ENCODE measurements at regions not wholly inside any gene's neighbourhood (a gene's known extent, or its start where the extent isn't known, plus 50 kb on each side); places are given as distances from the start of the nearest gene placed in this dataset.

- no peak for DNase-seq
These were observed 427.9 kb downstream of the TXNL1 start for GRCh38 chr18:56210520-56210919.

DNA sequence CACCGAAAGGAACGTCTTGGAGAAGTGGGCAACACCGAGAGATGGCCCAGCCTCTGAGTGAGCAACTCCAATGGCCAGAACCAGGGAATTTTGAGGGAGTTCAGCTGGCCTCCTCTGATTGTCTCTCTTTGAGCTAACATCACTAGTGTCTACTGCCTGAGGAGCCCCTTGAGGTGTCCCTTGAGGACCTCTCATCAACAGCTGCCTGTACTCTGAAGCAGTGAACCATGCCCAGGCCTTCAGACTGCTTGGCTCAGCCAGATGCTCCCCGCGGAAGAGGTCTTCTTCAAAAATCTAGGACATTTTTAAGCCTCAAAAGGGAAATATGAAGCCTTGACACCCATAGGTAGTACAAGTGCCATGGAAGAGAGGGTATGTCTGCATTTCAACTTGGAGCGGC lies 430.4 kb downstream of the TXNL1 start:
- DNase-seq, result no peak

DNA sequence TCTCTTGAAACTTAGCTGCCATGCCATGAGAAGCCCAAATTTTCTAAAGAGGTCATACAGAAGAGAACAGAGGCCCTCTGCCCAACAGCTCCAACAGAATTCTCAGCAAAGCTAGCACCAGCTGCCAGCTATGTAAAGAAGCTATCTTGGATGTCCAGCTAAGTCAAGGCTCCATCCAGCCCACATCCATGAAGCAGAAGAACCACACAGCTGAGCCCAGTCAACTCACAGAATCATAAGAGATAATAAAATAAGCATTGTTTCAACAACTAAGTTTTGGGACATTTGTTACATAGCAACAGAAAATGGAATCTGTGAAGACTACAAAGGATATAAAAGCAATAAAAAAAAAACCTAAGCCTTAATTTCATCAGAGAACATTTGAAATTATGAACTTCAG lies 434.3 kb downstream of the TXNL1 start:
- no peak for DNase-seq

GRCh38 chr18:56202678-56203077 lies 435.7 kb downstream of the TXNL1 start:
- no peak for DNase-seq

DNA sequence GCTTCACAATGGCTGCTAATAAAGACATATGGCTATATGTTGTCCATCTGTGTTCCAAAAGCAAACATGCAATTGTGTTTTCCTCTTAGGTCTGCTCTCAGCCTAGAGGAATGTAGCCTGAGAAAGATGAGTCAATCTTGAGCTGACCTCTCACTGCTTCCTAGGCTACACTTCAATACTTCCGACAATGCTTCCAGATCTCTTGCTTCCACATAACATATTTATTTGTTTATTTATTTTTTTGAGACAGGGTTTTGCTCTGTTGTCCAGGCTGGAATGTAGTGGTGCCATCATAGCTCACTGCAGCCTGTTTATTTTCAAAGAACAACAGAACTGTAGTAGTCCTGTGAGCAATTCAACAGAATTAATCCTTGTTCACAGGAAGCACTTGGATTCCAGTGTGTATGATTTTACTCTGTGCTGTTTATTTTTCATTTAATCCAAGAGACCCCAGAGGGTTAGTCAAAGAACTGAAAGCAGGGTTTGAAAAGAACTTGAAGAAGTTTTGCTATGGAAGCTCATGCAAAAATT lies 437.9 kb downstream of the TXNL1 start:
- no peak for DNase-seq

DNA sequence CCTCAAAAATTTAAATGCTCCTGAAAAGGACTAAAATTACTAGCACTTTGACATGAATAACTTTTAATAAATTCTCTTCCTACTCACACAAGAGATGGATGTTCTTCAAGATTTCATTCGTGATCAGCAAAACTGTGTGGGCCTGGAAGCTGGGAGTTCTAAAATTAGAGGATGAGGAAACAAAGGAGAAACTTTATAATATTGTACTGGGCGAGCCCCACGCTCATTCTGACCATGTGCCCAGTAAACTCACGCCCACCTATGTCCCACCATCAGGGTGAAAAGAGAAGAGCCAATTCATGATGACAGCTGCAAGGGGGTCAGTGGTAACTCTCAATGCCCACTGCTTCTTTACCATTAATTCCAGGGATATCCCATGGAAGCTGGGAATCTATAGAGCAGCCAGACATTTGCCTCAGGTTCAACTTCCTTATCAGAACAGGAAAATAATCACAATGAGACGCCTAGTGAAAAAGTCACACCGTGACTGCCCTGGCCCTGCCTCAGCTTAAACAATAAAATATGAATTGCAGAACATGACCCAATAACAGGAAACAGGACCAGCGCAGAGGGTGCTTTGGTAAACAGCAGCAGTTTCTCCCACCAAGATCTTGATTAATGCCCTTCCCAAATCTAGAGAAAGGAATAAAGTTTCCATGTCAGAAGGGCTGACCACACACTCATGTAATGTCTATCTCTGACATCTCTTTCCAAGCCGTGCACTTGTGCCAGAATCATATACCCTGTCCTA lies 438.6 kb downstream of the TXNL1 start:
- DNase-seq, result no peak

DNA sequence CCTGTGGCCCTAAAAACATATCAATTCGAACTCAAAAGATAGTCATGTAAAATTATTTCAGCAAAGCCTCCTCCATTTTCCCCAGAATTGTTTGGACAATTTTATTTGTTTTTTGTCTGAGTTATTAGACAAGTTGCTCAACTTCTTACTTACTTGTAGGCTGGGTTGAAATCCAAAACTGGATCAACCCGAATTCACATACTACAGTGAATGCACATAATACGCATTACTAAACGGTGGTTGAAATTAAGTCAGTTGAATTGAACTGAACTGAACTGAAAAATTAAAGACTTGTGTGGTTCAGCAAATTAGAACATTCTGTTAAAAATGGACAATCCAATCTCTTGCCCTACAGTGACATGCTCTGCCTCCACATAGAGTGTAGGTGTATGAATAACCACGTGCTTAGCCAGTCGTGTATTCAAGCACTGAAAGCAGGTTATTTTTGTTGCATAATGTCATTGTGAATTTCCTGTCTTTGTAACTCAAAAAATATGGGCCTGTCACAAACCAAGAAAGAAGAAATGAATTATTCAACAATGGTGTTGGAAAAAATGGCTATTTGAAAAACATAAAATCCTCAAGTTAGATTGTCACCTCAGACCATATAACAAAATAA lies 441.0 kb downstream of the TXNL1 start:
- no peak for DNase-seq

DNA sequence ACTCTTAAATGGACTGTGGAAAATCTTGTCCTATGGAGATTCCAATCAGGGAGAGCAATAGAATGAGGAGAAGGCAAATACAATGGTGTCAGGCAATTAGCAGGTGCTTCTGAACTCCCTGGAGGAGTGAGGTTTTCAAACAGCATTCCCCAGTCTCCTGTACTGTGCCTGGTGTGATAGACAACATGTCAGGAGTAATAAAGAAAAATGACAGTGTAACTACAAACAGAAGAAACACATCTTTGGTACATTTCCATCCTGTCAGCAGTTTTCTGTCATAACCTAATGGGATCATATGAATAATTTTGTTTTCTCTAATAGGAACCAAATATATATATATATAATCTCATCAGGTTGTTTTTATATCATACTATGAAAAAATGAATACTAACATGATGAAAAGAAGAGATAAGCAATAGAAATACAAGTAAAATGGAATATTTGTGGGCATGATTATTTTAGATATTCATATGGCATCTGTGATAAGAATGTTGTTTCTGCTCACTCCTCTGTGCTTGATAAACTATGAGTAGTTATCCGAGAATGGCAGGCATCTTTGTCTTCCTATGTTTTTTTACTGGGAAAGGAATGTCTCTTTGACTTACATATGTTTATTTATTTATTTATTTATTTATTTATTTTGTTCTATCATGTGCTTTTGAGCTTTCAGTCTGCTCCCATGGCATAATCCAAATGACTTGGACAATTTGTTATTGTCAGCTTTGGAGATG lies 441.7 kb downstream of the TXNL1 start:
- DNase-seq, result no peak

DNA sequence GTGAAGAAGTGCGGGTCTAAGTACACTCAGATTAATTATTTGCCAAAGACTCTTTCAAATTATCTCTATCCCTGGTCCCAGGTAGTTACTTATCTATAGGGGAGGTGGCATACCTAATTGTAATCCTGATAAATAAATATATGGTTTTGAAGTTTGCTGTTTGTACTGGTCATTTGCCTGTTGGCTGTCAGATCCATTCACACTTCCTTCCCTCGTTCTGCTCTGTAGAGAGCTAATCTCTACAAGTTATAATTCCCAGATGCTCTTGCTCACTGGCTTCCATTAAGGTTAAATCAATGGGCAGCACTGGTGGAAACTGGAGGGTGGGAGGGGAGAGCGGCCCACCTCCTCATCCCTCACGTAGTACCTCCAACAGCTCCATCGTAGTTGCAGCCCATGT lies 447.1 kb downstream of the TXNL1 start:
- DNase-seq, result no peak

DNA sequence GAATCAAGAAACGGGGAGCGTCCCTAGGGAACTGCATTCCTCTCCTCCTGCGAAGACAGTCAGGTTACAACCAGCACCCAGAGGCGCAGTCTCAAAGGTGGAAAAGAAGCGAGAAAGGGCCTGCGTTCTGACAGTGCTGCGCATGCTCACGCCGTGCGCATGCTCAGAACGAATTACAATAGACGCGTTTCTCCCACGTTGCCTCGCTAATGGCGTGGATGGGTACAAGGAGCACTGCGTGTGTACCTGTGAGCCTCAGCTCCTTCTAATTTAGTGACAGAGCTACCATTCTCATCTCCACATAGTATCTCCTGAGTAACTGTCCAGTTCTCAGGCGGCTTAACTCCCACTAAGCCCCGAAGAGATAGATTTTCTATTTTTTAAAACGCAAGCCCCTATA lies 448.8 kb downstream of the TXNL1 start:
- no peak for DNase-seq

DNA sequence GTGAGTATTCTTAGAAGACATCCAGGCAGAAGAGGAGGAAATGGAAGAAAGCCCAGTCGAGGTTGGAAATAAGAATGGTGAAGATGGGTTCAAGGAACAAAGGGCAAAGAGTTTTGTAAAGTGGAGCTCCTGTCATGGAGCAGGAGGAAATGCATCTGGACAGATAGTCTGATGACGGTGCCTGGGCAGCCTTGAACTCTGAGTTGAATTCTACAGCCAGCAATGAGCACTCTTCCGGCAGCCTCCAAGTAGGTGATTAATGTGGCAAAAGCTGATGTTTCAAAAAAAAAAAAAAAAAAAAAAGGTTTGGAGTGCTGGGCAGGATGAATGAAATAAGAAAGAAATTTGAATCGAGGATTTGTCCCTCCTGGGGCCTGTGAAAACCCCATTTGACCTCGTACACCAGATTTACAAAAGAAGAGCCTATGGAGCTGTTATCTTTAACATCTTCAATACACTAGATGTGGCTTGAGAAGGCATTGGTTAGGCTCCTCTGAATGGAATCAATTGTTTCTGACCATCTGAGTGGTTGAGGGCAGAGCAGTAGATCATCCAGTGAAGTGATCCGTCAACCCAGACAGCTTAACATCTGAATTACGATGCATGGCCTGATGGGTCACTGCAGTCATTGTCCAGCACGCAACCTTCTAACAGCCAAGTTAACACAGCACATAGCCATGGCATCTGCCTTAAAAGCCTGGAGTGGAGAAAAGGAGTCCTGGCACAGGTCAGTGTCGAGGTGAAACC lies 449.7 kb downstream of the TXNL1 start:
- DNase-seq, result no peak

DNA sequence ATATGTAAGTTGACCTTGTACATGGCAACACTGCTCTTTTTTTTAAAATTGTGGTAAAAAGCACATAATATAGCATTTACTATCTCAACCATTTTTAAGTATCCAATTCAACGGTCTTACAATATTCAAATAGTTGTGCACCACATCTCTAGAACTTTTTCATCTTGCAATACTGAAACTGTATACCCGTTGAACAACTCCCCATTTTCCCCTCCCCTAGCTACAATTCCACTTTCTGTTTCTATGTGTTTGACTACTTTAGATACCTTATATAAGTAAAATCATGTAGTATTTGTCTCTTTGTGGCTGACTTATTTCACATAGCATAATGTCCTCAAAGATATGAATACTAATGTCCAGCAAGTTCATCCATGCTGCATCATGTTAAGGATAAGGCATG lies 452.1 kb downstream of the TXNL1 start:
- no peak for DNase-seq

DNA sequence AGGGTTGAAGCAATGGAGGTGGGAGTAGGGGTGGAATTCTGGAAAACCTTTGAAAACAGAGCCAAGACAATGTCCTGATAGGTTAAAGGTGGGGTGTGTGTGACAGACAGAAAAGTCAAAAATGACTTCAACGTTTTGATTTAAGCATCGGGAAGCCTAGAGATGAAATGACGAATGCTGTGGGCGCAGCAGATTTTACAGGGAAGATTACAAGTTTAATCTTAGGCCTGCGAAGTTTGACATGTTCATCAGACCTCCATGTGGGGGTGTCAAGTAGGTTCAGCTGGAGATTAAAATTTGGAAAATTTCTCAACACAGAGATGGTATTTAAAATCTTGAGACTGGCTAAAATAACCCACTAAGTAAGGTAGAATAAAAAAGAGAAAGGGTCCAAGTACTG lies 453.3 kb downstream of the TXNL1 start:
- no peak for DNase-seq

DNA sequence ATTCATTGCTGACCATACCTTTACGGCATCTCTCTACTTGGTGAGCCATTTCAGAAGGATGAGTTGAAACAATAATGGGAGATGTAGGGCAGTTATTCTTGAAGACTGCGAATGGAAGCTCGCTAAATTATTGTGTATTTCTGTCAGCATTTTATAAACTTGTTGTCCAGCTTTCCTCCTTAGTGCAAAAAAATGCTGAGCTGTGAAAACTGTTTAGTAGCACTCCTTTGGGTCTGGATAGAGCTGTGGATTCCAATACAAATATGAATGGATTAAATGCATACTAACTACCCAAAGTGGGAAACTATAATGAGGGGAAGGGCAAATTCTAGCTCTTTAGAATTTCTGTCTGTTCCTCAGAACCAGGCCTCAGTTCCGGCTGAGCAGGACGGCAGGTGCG lies 461.6 kb downstream of the TXNL1 start:
- DNase-seq, result no peak

DNA sequence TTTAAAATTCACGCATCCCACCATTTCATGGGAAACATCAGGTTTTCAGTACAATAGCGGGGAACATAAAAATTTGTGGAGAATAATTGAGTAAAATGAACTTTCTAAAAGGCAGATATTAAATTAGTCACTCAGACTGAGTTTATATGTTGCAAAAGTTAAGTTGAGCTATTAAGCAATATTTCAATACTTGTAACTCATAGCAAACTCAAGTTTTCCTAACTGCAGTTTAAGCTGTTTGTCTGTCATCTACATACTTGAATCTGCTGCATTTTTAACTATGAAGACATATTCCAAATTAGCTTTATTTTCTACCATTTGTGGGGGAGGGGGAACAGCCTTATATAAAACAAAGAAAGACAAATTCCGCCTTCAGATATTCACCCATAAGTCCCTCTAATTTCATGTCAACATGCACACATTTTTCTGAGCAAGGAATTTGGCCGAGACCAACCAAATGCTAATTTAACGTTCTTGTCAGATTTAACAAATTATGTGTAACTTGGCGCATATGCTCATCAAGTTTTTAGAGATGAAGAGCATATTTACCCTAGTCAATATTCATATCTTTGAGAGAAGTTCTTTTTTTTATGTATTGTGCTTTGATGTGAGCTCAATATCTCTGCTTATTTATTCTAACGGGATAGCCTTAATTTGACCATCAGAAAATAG lies 462.9 kb downstream of the TXNL1 start:
- no peak for DNase-seq

DNA sequence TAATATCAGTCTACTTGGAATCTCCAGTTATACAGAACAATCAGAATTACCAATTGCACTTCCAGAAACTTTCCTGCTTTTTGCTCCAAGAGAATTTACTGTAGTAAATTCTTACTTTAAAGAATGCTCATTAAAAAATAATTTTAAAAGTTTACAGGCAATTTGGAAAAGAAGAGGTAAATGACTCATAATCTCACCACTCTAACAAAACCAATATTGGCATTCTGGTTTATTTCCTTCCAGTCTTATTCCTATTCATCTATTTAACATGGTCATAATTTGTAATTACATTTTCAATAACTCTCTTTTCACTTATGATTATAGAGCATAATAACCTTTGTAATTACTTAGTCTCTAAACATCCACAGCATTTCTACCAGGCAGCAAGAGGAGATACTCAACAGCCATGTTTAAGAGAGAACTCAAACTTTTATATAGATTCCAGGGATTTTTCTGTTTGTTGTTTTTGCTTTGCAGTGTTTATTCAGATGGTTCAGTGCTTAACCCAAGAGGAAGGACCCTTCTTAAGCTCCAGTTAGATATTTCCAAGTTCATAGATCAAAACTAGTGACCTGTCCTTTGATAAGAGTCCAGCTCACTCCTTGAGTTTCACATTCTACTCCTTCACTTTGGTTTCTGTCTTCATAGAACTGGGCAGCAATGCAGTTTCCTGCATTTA lies 464.7 kb downstream of the TXNL1 start:
- no peak for DNase-seq

DNA sequence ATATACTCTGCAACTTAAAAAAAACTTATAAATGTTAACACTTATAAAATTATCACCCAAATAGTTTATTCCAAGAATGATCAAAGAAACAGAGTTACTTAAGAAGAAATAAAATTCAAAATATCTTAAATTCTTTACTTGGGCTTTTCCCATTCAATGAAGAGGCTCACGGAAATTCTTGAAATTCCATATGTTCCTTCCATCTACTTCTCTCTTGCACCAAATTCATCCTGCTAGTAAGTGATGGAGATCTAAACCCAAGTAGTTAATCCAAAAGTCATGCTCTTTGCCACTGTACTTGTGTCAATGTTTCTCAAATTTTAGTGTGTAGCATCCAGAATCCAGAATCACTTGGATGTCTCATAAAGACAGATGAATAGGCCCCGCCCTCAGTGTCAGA lies 465.9 kb downstream of the TXNL1 start:
- DNase-seq, result no peak

DNA sequence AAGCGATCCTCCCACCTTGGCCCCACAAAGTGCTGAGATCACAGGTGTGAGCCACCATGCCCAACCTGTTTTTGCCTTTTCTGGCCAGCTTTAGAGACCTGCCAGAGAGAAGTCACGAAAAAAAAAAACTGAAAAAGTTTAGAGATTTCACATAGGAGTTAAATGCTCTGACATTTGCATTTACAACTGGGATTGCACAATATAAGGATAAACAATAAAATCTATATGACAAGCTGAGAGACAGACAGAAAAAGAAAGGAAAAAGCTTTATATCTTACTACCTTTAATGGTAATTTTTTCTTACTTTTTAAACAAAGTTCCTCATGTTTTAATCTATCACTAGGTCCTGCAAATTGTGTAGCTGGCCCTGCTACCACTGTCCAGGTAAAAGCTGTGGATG lies 466.5 kb downstream of the TXNL1 start:
- no peak for DNase-seq

DNA sequence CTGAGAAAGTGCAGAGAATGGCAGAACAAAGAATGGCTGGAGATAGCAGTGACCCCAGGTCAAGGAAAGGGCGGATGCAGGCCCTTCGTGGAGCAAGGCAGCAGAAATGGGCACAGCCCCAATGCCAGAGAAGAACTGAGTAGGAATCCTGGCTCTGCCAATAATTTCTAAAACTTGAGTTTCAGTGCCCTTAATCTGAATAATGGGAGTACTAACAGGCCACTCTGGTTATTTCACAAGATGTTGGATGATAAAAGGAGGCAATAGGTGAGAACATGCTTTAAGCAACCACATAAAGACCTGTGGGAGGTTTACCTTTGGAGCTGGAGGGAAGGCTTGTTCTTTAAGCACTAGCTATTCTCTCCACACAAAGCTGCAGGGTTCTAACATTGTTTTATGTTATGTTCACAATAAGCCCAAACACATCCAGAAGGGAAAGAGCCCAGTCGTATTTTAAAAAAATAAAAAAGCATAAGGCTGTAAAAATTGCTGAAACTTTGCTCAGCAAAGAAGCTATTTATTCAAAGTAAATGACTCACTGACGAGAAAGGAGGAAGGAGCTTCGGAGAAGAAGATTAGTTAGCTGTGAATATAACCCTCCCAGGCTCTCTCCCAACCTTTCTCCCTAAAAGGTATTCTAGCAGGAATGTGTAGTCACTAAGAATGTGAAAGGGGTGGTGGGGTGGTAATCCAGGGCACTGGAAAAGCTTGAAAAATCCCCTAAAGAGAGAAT lies 470.2 kb downstream of the TXNL1 start:
- no peak for DNase-seq

DNA sequence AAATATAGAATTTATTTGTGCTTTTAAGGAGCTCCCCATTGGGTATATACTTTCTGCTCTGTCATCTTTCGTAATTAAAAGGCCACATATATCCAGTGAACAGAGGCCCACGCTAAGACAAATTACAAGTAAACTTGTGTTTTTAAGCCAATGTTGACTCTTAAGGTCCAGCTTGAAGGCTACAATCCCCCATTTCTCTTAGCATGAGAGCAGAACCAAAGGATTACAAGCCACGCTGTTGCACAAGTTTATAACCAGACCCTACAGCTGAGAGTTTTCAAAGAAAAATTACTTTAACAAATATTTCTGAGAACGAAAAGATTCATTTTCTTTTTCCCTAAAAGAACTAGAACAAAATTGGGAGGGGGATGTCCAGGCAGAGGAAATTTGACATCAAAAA lies 471.0 kb downstream of the TXNL1 start:
- DNase-seq, result no peak

GRCh38 chr18:56166914-56167313 lies 471.5 kb downstream of the TXNL1 start:
- DNase-seq, result no peak

Measured in activated CD4-positive, alpha-beta T cell treated with anti-CD3 and anti-CD28 coated beads for 48 hours (primary cell).